ENCODE measurements at regions not wholly inside any gene's neighbourhood (a gene's known extent, or its start where the extent isn't known, plus 50 kb on each side); places are given as distances from the start of the nearest gene placed in this dataset.
"Not testable (repeated sequence)": the region's sequence is repeated elsewhere in the genome, so short reads cannot be mapped to it uniquely, and the experiment has no call there.

GRCh38 chr3:124364317-124365020 lies 365.8 kb upstream of the UMPS start:
- DNase-seq (ENCODE audit: low spot score), result no peak

GRCh38 chr3:124366655-124367054 lies 363.6 kb upstream of the UMPS start:
- DNase-seq (ENCODE audit: low spot score), result not testable (repeated sequence)

- DNase-seq (ENCODE audit: low spot score), result no peak
These were observed 357.5 kb upstream of the UMPS start for GRCh38 chr3:124372775-124373174.

GRCh38 chr3:124373524-124373923 lies 356.7 kb upstream of the UMPS start:
- no peak for DNase-seq (ENCODE audit: low spot score)

GRCh38 chr3:124374583-124374982 lies 355.7 kb upstream of the UMPS start:
- no peak for DNase-seq (ENCODE audit: low spot score)

- no peak for DNase-seq (ENCODE audit: low spot score)
These were observed 348.5 kb upstream of the UMPS start for GRCh38 chr3:124381575-124382333.

GRCh38 chr3:124383051-124383450 lies 347.2 kb upstream of the UMPS start:
- no peak for DNase-seq (ENCODE audit: low spot score)

GRCh38 chr3:124383846-124384466 lies 346.3 kb upstream of the UMPS start:
- DNase-seq (ENCODE audit: low spot score), result no peak

- no peak for DNase-seq (ENCODE audit: low spot score)
These were observed 345.7 kb upstream of the UMPS start for GRCh38 chr3:124384527-124384926.

- no peak for DNase-seq (ENCODE audit: low spot score)
These were observed 344.3 kb upstream of the UMPS start for GRCh38 chr3:124385996-124386395.

GRCh38 chr3:124386996-124387595 lies 343.2 kb upstream of the UMPS start:
- no peak for DNase-seq (ENCODE audit: low spot score)

- peak; percentile 3 for DNase-seq (ENCODE audit: low spot score)
These were observed 338.5 kb upstream of the UMPS start for GRCh38 chr3:124391774-124392173.

- DNase-seq (ENCODE audit: low spot score), result no peak
These were observed 336.9 kb upstream of the UMPS start for GRCh38 chr3:124393340-124393739.

GRCh38 chr3:124395162-124395561 lies 335.1 kb upstream of the UMPS start:
- DNase-seq (ENCODE audit: low spot score), result no peak

GRCh38 chr3:124395584-124396338 lies 334.5 kb upstream of the UMPS start:
- DNase-seq (ENCODE audit: low spot score), result no peak

GRCh38 chr3:124396339-124396950 lies 333.8 kb upstream of the UMPS start:
- no peak for DNase-seq (ENCODE audit: low spot score)

GRCh38 chr3:124397088-124397487 lies 333.2 kb upstream of the UMPS start:
- DNase-seq (ENCODE audit: low spot score), result no peak

- DNase-seq (ENCODE audit: low spot score), result no peak
These were observed 331.7 kb upstream of the UMPS start for GRCh38 chr3:124398594-124398993.

GRCh38 chr3:124401843-124402242 lies 328.4 kb upstream of the UMPS start:
- no peak for DNase-seq (ENCODE audit: low spot score)

GRCh38 chr3:124402791-124403190 lies 327.5 kb upstream of the UMPS start:
- DNase-seq (ENCODE audit: low spot score), result no peak

GRCh38 chr3:124404621-124405020 lies 325.6 kb upstream of the UMPS start:
- no peak for DNase-seq (ENCODE audit: low spot score)

GRCh38 chr3:124407260-124407659 lies 323.0 kb upstream of the UMPS start:
- no peak for DNase-seq (ENCODE audit: low spot score)
